ENCODE measurements at regions not wholly inside any gene's neighbourhood (a gene's known extent, or its start where the extent isn't known, plus 50 kb on each side); places are given as distances from the start of the nearest gene placed in this dataset.

DNA sequence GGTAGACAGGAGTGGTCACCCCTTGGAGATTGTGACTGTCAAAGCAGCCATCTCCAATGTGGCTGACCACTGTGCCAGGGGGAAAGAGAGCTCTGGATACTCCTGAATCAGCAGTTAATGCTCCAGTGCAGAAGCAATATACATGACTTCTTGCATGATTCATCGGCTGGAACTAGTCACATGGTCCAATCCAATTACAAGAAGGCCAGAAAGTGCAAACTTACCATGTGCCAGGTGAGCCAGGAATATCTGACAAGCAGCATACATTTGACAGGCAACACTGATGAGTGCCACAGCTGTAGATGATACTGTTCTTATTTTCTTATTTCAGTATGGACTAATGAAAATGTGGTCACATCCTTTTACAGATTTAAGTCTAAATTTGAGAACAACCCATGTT, 440.0 kb upstream of the MPDZ start:
- no peaks in the 10 kb centered on the region for H3K79me1 ChIP-seq (replicated peaks; ENCODE audit: low read length, poor library complexity, severe bottlenecking)

DNA sequence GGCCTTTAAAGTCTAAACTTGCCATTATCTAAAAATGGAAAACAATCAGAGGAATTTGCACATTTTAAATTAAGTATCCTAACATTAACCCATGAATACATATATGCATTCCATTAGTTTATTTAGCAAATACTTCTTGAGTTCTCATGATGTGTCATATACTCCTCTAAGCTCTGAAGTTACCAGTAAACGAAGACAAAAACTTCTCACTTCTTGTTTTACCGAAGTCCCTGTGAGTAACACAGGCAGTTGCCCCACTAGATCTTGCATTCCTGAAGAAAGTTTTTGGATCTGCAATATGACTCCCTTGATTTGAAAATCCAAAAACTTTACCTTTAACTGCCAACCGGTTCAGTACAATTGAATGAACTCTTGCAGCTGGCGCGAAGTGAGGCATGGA, 439.0 kb upstream of the MPDZ start:
- no peak overlapping the region for H2BK12ac ChIP-seq (ENCODE audit: low read length in 2 of 2)
- no peak for DNase-seq
- no peak overlapping the region for H2BK15ac ChIP-seq (ENCODE audit: low read depth, poor library complexity, severe bottlenecking)
- no peaks in the 10 kb centered on the region for H3K27me3 ChIP-seq (ENCODE audit: control insufficient read depth in 1 of 2, insufficient read depth in 1 of 2, low read length in 2 of 2)
- H2BK5ac ChIP-seq (ENCODE audit: low read depth, low read length, poor library complexity, severe bottlenecking), result no peak overlapping the region
- no peak overlapping the region for H2AFZ ChIP-seq (ENCODE audit: low read depth, low read length)
- H3K9me3 ChIP-seq (ENCODE audit: control insufficient read depth, low read length), result peaks cover 9% of the 10 kb centered on the region
- no peaks in the 10 kb centered on the region for H3K79me1 ChIP-seq (replicated peaks; ENCODE audit: low read length, poor library complexity, severe bottlenecking)
- H3K27ac ChIP-seq (ENCODE audit: low read length, poor library complexity, severe bottlenecking), result peak overlapping the region; percentile 62
- peaks cover 4% of the 10 kb centered on the region for H3K4me1 ChIP-seq (ENCODE audit: control insufficient read depth, insufficient read depth, low read depth, low read length)
- no peak overlapping the region for H3K4ac ChIP-seq (ENCODE audit: low read depth in 1 of 2, low read length in 2 of 2)
- no peak overlapping the region for H3K9ac ChIP-seq (ENCODE audit: low read length)
- no peak overlapping the region for H2BK120ac ChIP-seq (ENCODE audit: low read depth, low read length)
- H4K91ac ChIP-seq (ENCODE audit: low read length), result no peak overlapping the region
- no peak overlapping the region for H4K8ac ChIP-seq (ENCODE audit: low read length)
- no peak overlapping the region for H2AK5ac ChIP-seq (ENCODE audit: low read length, severe bottlenecking)
- no peak overlapping the region for H3K14ac ChIP-seq (ENCODE audit: low read length in 2 of 2)
- 66% methylated on average over 2 of the region's 5 CpGs for WGBS
- no peak overlapping the region for H3K4me2 ChIP-seq (ENCODE audit: low read length, poor library complexity, severe bottlenecking)
- H3K4me3 ChIP-seq (ENCODE audit: insufficient read depth in 1 of 2, low read depth in 1 of 2, low read length in 2 of 2), result no peak overlapping the region
- no peak overlapping the region for H3K23ac ChIP-seq (ENCODE audit: low read length in 2 of 2)
- H3K36me3 ChIP-seq (ENCODE audit: control insufficient read depth in 1 of 2, insufficient read depth in 2 of 2, low read depth in 1 of 2, low read length in 2 of 2), result no peaks in the 10 kb centered on the region
- no peak overlapping the region for H3K18ac ChIP-seq (ENCODE audit: low read depth in 1 of 2, low read length in 2 of 2)

More for the DNA sequence above, 440.0 kb upstream of the MPDZ start:
- Histone ChIP-seq H3K36me3 (ENCODE audit: control insufficient read depth in 1 of 2, insufficient read depth in 2 of 2, low read depth in 1 of 2, low read length in 2 of 2) (no peaks in the 10 kb centered on the region), H3K4ac (ENCODE audit: low read depth in 1 of 2, low read length in 2 of 2) (no peak overlapping the region), H3K18ac (ENCODE audit: low read depth in 1 of 2, low read length in 2 of 2) (peak overlapping the region in 1 of 2 experiments; percentile 77), H3K27me3 (ENCODE audit: control insufficient read depth in 1 of 2, insufficient read depth in 1 of 2, low read length in 2 of 2) (no peaks in the 10 kb centered on the region), H2BK12ac (ENCODE audit: low read length in 2 of 2) (no peak overlapping the region), H4K91ac (ENCODE audit: low read length) (no peak overlapping the region), H2AK5ac (ENCODE audit: low read length, severe bottlenecking) (peak overlapping the region; percentile 6), H3K4me3 (ENCODE audit: insufficient read depth in 1 of 2, low read depth in 1 of 2, low read length in 2 of 2) (peak overlapping the region in 1 of 2 experiments; percentile 6), H3K4me2 (ENCODE audit: low read length, poor library complexity, severe bottlenecking) (no peak overlapping the region), H2BK5ac (ENCODE audit: low read depth, low read length, poor library complexity, severe bottlenecking) (no peak overlapping the region), H4K8ac (ENCODE audit: low read length) (no peak overlapping the region), H3K23ac (ENCODE audit: low read length in 2 of 2) (no peak overlapping the region), H3K27ac (ENCODE audit: low read length, poor library complexity, severe bottlenecking) (peak overlapping the region; percentile 75), H3K9ac (ENCODE audit: low read length) (peak overlapping the region; percentile 41), H3K9me3 (ENCODE audit: control insufficient read depth, low read length) (peaks cover 9% of the 10 kb centered on the region), H2AFZ (ENCODE audit: low read depth, low read length) (no peak overlapping the region), H2BK120ac (ENCODE audit: low read depth, low read length) (no peak overlapping the region), H3K14ac (ENCODE audit: low read length in 2 of 2) (no peak overlapping the region), H3K4me1 (ENCODE audit: control insufficient read depth, insufficient read depth, low read depth, low read length) (peaks cover 4% of the 10 kb centered on the region), H2BK15ac (ENCODE audit: low read depth, poor library complexity, severe bottlenecking) (no peak overlapping the region)
- no peak for DNase-seq
- WGBS, result 91% methylated on average over 1 of the region's 1 CpG

DNA sequence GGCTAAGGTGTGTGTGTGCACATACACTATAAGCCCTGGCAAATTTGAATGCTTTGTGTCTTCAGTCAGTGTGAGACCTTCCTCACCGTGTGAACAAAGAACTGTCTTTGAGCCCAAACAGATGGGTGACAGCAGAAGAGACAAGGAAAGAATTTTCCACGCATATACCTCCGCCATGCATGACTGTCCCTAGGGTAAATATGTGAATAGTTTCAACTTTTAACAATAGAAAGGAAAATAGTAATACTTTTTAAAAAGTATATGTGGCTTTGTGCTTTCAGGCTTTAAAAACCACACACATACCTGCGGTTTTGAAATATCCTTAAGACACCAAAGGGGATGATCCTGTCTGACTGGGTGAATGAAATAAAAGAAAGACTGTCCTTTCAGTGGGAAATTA, 438.6 kb upstream of the MPDZ start:
- WGBS, result 80% methylated on average over 3 of the region's 4 CpGs
- H3K23ac ChIP-seq (ENCODE audit: low read length in 2 of 2), result no peak overlapping the region

DNA sequence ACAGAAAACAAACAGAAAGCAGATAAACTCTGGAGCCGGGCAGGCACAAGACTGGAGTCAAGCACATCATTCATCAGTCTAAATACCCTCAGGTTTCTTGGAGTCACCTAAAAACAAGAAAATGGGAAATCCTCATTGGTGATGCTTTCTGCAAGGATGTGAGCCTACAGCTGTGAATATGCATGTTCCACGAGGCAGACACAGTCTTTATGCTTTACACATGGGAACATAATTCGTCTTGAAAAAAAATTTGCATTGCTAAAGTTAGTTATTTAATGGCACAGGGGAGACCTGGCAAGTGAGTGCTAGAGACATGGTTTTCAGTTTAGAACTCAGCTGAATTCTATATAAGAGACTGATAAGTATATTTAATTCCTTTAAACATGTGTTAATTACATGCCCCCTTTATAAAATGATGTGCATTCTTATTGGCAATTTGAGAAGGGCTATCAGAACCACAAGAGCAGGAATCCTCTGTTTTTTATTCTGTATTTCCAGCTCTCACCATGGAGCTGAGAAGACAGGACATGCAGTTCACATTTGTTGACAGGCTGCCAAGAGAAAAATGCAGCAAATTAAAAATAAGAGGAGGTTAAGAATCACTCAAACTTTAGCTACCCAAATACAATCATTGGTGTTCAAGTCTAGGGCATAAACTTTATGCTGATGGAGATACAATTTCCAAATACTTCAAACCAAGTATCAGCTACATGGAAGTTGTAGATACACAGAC, 438.0 kb upstream of the MPDZ start:
- no peak overlapping the region for H2BK15ac ChIP-seq (ENCODE audit: low read depth, poor library complexity, severe bottlenecking)
- no peak overlapping the region for H2BK5ac ChIP-seq (ENCODE audit: low read depth, low read length, poor library complexity, severe bottlenecking)
- WGBS, result 62% methylated on average over 3 of the region's 3 CpGs
- no peak overlapping the region for H4K91ac ChIP-seq (ENCODE audit: low read length)
- no peak overlapping the region for H3K18ac ChIP-seq (ENCODE audit: low read depth in 1 of 2, low read length in 2 of 2)
- peak overlapping the region; percentile 38 for H3K9ac ChIP-seq (ENCODE audit: low read length)
- no peak overlapping the region for H3K4ac ChIP-seq (ENCODE audit: low read depth in 1 of 2, low read length in 2 of 2)
- H3K14ac ChIP-seq (ENCODE audit: low read length in 2 of 2), result no peak overlapping the region
- no peak overlapping the region for H4K8ac ChIP-seq (ENCODE audit: low read length)
- no peaks in the 10 kb centered on the region for H3K79me1 ChIP-seq (replicated peaks; ENCODE audit: low read length, poor library complexity, severe bottlenecking)
- no peaks in the 10 kb centered on the region for H3K27me3 ChIP-seq (ENCODE audit: control insufficient read depth in 1 of 2, insufficient read depth in 1 of 2, low read length in 2 of 2)
- H3K36me3 ChIP-seq (ENCODE audit: control insufficient read depth in 1 of 2, insufficient read depth in 2 of 2, low read depth in 1 of 2, low read length in 2 of 2), result no peaks in the 10 kb centered on the region
- H3K23ac ChIP-seq (ENCODE audit: low read length in 2 of 2), result no peak overlapping the region
- no peak overlapping the region for H3K4me2 ChIP-seq (ENCODE audit: low read length, poor library complexity, severe bottlenecking)
- DNase-seq, result no peak
- peaks cover 5% of the 10 kb centered on the region for H3K9me3 ChIP-seq (ENCODE audit: control insufficient read depth, low read length)
- no peak overlapping the region for H2BK120ac ChIP-seq (ENCODE audit: low read depth, low read length)
- H3K4me3 ChIP-seq (ENCODE audit: insufficient read depth in 1 of 2, low read depth in 1 of 2, low read length in 2 of 2), result peak overlapping the region in 1 of 2 experiments; percentile 31
- H3K27ac ChIP-seq (ENCODE audit: low read length, poor library complexity, severe bottlenecking), result peak overlapping the region; percentile 50
- no peak overlapping the region for H2AFZ ChIP-seq (ENCODE audit: low read depth, low read length)
- H2BK12ac ChIP-seq (ENCODE audit: low read length in 2 of 2), result no peak overlapping the region
- peaks cover 4% of the 10 kb centered on the region for H3K4me1 ChIP-seq (ENCODE audit: control insufficient read depth, insufficient read depth, low read depth, low read length)
- H2AK5ac ChIP-seq (ENCODE audit: low read length, severe bottlenecking), result no peak overlapping the region

More for the DNA sequence above, 438.6 kb upstream of the MPDZ start:
- Histone ChIP-seq H2BK12ac (ENCODE audit: low read length in 2 of 2) (no peak overlapping the region), H4K91ac (ENCODE audit: low read length) (no peak overlapping the region), H3K14ac (ENCODE audit: low read length in 2 of 2) (no peak overlapping the region), H2BK120ac (ENCODE audit: low read depth, low read length) (no peak overlapping the region), H3K9ac (ENCODE audit: low read length) (no peak overlapping the region), H2BK5ac (ENCODE audit: low read depth, low read length, poor library complexity, severe bottlenecking) (no peak overlapping the region), H2AFZ (ENCODE audit: low read depth, low read length) (no peak overlapping the region), H4K8ac (ENCODE audit: low read length) (no peak overlapping the region), H3K9me3 (ENCODE audit: control insufficient read depth, low read length) (peaks cover 9% of the 10 kb centered on the region), H3K18ac (ENCODE audit: low read depth in 1 of 2, low read length in 2 of 2) (no peak overlapping the region), H3K27me3 (ENCODE audit: control insufficient read depth in 1 of 2, insufficient read depth in 1 of 2, low read length in 2 of 2) (no peaks in the 10 kb centered on the region), H2BK15ac (ENCODE audit: low read depth, poor library complexity, severe bottlenecking) (no peak overlapping the region), H3K4me2 (ENCODE audit: low read length, poor library complexity, severe bottlenecking) (no peak overlapping the region), H3K4ac (ENCODE audit: low read depth in 1 of 2, low read length in 2 of 2) (no peak overlapping the region), H3K27ac (ENCODE audit: low read length, poor library complexity, severe bottlenecking) (peak overlapping the region; percentile 50), H3K79me1 (replicated peaks; ENCODE audit: low read length, poor library complexity, severe bottlenecking) (no peaks in the 10 kb centered on the region), H3K36me3 (ENCODE audit: control insufficient read depth in 1 of 2, insufficient read depth in 2 of 2, low read depth in 1 of 2, low read length in 2 of 2) (no peaks in the 10 kb centered on the region), H3K4me1 (ENCODE audit: control insufficient read depth, insufficient read depth, low read depth, low read length) (peaks cover 4% of the 10 kb centered on the region), H2AK5ac (ENCODE audit: low read length, severe bottlenecking) (no peak overlapping the region), H3K4me3 (ENCODE audit: insufficient read depth in 1 of 2, low read depth in 1 of 2, low read length in 2 of 2) (no peak overlapping the region)
- no peak for DNase-seq
